Fibroblast of skin of scalp (primary cell): ENCODE measurements at regions not wholly inside any gene's neighbourhood (a gene's known extent, or its start where the extent isn't known, plus 50 kb on each side); places are given as distances from the start of the nearest gene placed in this dataset.

Experiments
- DNase-seq: peaks from one replicate; pipeline ENCODE4 v3.0.0-alpha.2; 2013

GRCh38 chr13:75124415-75124814 lies 357.6 kb downstream of the TBC1D4 start:
- DNase-seq, result no peak

DNA sequence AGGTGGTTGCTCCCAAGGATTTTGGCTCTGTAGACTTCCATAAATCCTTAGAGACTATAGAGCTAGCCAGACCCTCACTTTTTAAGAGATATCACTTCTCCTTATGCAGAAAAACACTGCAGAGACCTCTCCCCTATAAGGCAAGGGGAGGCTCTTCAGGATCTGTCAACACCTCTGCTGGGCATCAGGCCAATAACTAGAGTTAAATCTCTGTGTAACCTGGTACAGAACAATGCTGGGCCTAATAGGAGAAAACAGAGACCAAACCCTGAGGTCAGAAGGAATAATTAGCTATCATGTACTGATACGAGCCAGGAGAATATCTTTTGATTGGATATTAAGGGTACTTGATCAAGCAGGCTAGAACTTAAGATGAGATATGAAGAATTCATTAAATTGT lies 358.5 kb downstream of the TBC1D4 start:
- DNase-seq, result no peak

- no peak for DNase-seq
Measured at GRCh38 chr13:75120085-75120484, 361.9 kb downstream of the TBC1D4 start.

GRCh38 chr13:75115171-75115570 lies 366.8 kb downstream of the TBC1D4 start:
- no peak for DNase-seq

DNA sequence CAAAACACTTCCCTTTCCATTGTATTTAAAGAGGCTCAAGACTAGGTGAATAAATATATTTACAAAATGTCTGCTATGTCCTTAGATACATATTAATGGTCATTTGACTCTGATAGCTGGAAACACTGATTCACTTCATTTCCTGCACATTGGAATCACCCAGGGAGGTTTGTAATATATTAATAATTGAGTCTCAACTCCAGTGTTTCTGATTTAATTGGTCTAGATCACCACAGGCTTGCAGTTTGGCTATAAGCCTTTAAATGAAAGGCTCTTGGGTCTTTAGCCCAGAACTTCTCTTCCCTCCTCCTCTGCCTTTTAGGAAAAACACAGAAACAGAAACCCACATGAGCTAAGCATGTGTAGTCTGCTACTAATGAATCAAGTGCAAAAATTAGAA lies 378.0 kb downstream of the TBC1D4 start:
- DNase-seq, result no peak

GRCh38 chr13:75102001-75102716 lies 379.8 kb downstream of the TBC1D4 start:
- DNase-seq, result peak; percentile 24

GRCh38 chr13:75101348-75101747 lies 380.6 kb downstream of the TBC1D4 start:
- DNase-seq, result no peak

- DNase-seq, result no peak
Measured at GRCh38 chr13:75092143-75092542, 389.8 kb downstream of the TBC1D4 start.

- no peak for DNase-seq
Measured at GRCh38 chr13:75091718-75092117, 390.3 kb downstream of the TBC1D4 start.

DNA sequence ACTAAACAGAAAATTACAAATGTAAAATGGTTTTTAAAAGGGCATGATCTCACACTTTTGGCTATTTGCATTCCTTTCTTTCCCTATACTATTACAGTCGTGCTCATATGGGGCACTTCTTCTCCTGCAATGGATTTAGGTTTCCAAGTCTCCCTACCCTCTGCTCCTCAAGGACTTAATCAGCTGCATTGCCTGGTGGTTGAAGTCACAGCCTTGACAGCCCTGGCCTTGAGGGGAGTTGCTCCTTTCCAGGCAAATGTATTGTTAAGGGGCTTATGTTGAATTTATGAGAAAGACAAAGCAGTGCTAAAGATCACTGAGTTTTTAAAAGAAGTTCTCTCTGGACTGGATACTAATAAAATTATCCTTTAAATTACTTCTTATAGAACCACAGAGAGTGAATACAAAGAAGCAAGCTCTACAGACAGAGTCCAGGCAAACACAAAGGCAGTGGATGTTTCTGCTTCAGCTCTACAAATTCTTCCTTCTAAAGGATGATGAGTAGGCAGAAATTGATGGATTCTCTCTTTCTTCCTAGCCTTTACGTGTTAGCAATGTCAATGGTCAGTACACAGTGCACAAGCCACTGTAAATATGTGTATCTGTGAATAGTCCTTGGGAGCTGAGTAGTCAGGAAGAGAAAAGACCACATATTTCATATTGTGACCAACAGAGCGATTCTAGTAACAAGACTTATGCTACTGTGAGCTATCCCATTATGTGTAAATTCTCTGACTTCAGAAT lies 390.9 kb downstream of the TBC1D4 start:
- DNase-seq, result no peak

GRCh38 chr13:75088915-75089314 lies 393.1 kb downstream of the TBC1D4 start:
- DNase-seq, result no peak

DNA sequence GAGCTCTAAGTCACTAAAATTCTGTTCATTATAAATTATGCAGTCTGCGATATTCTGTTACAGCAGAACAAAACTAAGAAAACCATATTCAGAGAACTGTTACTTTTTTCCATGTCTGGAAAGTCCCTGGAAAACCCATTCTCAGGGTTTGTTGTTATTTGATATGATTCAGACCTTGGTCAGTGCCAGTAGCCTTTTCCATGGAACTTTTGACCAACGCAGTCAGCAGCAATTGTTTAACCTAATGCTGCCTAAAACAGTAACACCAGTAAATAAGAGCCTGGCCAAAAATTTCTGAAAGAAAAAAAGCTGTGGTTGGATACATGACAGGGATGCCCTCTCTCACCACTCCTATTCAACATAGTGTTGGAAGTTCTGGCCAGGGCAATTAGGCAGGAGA lies 402.7 kb downstream of the TBC1D4 start:
- DNase-seq, result peak; percentile 24

DNA sequence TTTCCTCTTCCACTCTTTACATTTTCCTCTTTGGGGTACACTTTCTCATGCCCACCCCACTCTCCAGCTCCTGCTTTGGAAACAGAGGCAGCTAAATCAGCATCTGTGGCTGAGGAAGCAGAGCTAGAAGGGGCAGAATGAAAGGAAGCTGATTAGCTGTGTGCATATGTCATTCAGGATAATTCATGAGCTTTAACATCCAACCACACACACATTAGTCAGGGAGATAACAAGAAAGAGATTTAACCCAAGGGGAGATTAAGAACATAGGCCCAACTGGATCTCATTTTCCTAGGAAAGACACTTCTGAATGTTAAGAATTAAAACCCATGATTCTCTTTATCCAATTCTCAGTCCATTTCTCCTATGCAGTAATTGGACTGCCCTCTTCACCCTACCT lies 405.5 kb downstream of the TBC1D4 start:
- no peak for DNase-seq

DNA sequence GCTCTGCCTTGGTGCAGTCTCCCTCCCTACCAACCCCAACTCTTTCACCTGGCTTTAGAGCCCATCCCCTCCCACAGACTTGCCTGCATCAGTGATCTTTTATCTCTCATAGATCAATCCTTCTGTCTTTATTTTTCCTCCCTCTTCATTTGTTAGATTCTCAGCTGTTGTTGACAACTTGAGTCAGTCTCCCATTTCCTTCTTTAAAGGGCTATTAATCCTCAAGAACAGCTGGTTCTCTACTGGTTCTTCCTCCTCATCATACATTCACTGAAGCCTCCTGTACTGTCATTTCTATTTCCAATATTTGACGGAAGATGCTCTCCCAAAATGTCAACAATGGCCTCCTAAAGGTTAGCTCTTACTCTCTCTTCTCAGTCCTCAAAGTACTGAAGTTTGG lies 408.2 kb downstream of the TBC1D4 start:
- no peak for DNase-seq

GRCh38 chr13:75072891-75073290 lies 409.1 kb downstream of the TBC1D4 start:
- DNase-seq, result no peak

DNA sequence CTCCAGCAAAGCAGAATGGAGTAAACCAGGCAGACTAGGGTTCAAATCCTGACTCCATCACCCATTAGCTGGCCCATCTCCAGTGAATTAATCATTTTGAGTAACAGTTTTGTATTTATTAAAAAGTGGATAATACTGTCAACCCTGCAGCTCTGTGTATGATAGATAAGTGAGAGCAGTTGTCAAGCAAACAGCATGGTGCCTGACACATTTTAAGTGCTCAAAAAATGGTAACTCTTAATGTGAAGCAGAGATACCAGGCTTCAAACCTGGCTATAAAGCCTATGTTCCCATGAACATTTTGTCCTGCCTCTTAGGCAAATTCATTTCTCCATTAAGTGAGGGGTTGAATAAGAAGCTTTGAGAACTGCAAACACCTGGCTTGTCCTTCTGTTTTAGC lies 409.6 kb downstream of the TBC1D4 start:
- DNase-seq, result no peak

- DNase-seq, result no peak
Measured at GRCh38 chr13:75071796-75072195, 410.2 kb downstream of the TBC1D4 start.

DNA sequence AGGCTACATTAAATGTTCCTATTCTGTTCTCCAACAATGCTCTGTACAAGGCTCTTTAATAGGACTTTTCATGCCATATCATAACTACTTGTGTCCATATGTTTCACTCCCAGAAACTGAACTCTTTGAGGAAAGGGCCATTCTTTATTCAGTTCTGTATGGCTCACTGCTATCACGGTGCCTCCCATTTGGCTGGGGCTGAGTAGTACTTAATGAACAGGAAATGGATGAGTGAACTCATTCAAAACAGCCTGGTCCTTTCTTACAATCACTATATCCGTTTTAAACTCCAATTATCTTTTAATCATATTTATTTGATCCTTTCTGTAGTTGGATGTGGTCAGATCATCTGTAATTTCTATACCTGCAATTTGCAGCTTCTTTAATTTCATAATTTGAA lies 410.6 kb downstream of the TBC1D4 start:
- DNase-seq, result no peak

DNA sequence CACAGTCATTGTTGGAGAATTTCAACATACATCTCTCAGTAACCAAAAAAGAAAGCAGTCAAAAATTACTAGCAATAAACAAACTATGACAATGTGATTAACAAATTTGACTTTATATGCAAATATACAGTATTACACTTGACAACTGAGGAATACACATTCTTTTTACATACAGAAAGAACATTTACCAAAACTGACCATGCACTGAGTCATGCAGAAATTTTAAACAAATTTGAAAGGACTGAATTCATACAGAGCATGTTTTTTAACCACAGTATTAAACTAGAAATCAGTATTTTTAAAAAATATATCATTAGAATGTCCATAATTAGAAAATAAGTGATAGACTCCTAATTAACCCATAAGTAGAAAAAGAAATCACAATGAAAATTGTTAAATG lies 420.1 kb downstream of the TBC1D4 start:
- DNase-seq, result no peak

DNA sequence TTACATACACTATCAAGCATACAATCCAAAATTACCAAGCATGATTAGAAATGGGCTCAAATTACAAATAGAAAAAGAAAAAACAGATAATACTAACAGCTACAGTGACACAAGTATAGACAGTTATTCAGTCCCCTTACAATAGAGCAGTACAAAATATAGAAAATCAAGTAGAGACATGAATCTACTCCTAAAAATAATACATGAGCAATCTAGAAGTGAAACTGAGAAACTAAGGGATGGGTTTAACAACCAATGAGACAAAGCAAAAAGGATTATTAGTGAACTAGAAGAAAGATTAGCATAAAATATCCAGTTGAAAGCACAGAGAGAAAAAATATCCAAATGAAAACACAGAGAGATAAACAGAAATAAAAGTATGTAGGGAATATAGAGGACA lies 426.7 kb downstream of the TBC1D4 start:
- DNase-seq, result no peak

DNA sequence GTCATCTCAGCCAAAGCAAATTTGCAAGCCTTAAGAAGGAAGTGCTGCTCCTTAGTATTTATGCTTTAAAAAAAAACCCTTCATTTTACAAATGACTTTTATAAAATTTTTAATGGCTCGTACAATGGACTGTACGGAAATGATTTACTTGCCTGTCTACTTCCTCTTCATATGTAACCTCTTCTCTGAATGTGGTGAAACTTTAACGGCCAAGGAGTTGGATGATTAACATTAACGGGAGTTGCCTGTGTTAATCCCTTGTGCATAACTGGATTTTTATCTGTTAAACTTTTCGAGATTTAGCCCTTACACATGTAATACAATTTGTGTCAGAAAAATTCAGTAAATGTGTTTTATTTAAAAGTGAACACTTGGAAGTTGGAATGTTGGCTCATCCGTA lies 429.4 kb downstream of the TBC1D4 start:
- DNase-seq, result no peak

- DNase-seq, result peak; percentile 75
Measured at GRCh38 chr13:75050419-75051046, 431.4 kb downstream of the TBC1D4 start.

GRCh38 chr13:75049735-75050335 lies 432.1 kb downstream of the TBC1D4 start:
- DNase-seq, result peak; percentile 10
